ENCODE measurements at regions not wholly inside any gene's neighbourhood (a gene's known extent, or its start where the extent isn't known, plus 50 kb on each side); places are given as distances from the start of the nearest gene placed in this dataset.

- Histone ChIP-seq H3K36me3 (ENCODE audit: insufficient read depth, low read length) (no peaks in the 10 kb centered on the region), H3K9me3 (ENCODE audit: low read length) (no peaks in the 10 kb centered on the region), H3K4me3 (ENCODE audit: low read length) (no peak overlapping the region), H3K4me1 (ENCODE audit: insufficient read depth, low read length) (no peaks in the 10 kb centered on the region), H2AFZ (ENCODE audit: low read depth, low read length) (no peak overlapping the region), H3K27me3 (ENCODE audit: insufficient read depth, low read length) (no peaks in the 10 kb centered on the region)
Measured at GRCh38 chr4:111519683-111520082, 625.6 kb upstream of the FAM241A start.

GRCh38 chr4:111530446-111530845, 614.8 kb upstream of the FAM241A start:
- H2AFZ ChIP-seq (ENCODE audit: low read depth, low read length), result no peak overlapping the region
- no peaks in the 10 kb centered on the region for H3K36me3 ChIP-seq (ENCODE audit: insufficient read depth, low read length)
- H3K4me3 ChIP-seq (ENCODE audit: low read length), result no peak overlapping the region
- no peaks in the 10 kb centered on the region for H3K9me3 ChIP-seq (ENCODE audit: low read length)
- H3K4me1 ChIP-seq (ENCODE audit: insufficient read depth, low read length), result no peaks in the 10 kb centered on the region
- no peaks in the 10 kb centered on the region for H3K27me3 ChIP-seq (ENCODE audit: insufficient read depth, low read length)

GRCh38 chr4:111535792-111536191, 609.5 kb upstream of the FAM241A start:
- Histone ChIP-seq H3K27me3 (ENCODE audit: insufficient read depth, low read length) (no peaks in the 10 kb centered on the region), H3K4me1 (ENCODE audit: insufficient read depth, low read length) (no peaks in the 10 kb centered on the region), H3K36me3 (ENCODE audit: insufficient read depth, low read length) (no peaks in the 10 kb centered on the region), H3K9me3 (ENCODE audit: low read length) (no peaks in the 10 kb centered on the region), H2AFZ (ENCODE audit: low read depth, low read length) (no peak overlapping the region), H3K4me3 (ENCODE audit: low read length) (no peak overlapping the region)

GRCh38 chr4:111537165-111537564, 608.1 kb upstream of the FAM241A start:
- H3K4me3 ChIP-seq (ENCODE audit: low read length), result no peak overlapping the region
- no peaks in the 10 kb centered on the region for H3K27me3 ChIP-seq (ENCODE audit: insufficient read depth, low read length)
- no peaks in the 10 kb centered on the region for H3K36me3 ChIP-seq (ENCODE audit: insufficient read depth, low read length)
- no peaks in the 10 kb centered on the region for H3K4me1 ChIP-seq (ENCODE audit: insufficient read depth, low read length)
- H2AFZ ChIP-seq (ENCODE audit: low read depth, low read length), result no peak overlapping the region
- H3K9me3 ChIP-seq (ENCODE audit: low read length), result no peaks in the 10 kb centered on the region

GRCh38 chr4:111537871-111538270, 607.4 kb upstream of the FAM241A start:
- Histone ChIP-seq H3K27me3 (ENCODE audit: insufficient read depth, low read length) (no peaks in the 10 kb centered on the region), H2AFZ (ENCODE audit: low read depth, low read length) (no peak overlapping the region), H3K4me3 (ENCODE audit: low read length) (no peak overlapping the region), H3K4me1 (ENCODE audit: insufficient read depth, low read length) (no peaks in the 10 kb centered on the region), H3K9me3 (ENCODE audit: low read length) (no peaks in the 10 kb centered on the region), H3K36me3 (ENCODE audit: insufficient read depth, low read length) (no peaks in the 10 kb centered on the region)

GRCh38 chr4:111540671-111541070, 604.6 kb upstream of the FAM241A start:
- H3K27me3 ChIP-seq (ENCODE audit: insufficient read depth, low read length), result no peaks in the 10 kb centered on the region
- H3K4me3 ChIP-seq (ENCODE audit: low read length), result no peak overlapping the region
- no peaks in the 10 kb centered on the region for H3K36me3 ChIP-seq (ENCODE audit: insufficient read depth, low read length)
- H3K9me3 ChIP-seq (ENCODE audit: low read length), result no peaks in the 10 kb centered on the region
- no peaks in the 10 kb centered on the region for H3K4me1 ChIP-seq (ENCODE audit: insufficient read depth, low read length)
- H2AFZ ChIP-seq (ENCODE audit: low read depth, low read length), result no peak overlapping the region

- no peak overlapping the region for H3K4me3 ChIP-seq (ENCODE audit: low read length)
- H3K27me3 ChIP-seq (ENCODE audit: insufficient read depth, low read length), result no peaks in the 10 kb centered on the region
- H3K9me3 ChIP-seq (ENCODE audit: low read length), result no peaks in the 10 kb centered on the region
- no peaks in the 10 kb centered on the region for H3K4me1 ChIP-seq (ENCODE audit: insufficient read depth, low read length)
- no peaks in the 10 kb centered on the region for H3K36me3 ChIP-seq (ENCODE audit: insufficient read depth, low read length)
- no peak overlapping the region for H2AFZ ChIP-seq (ENCODE audit: low read depth, low read length)
Measured at GRCh38 chr4:111542056-111542455, 603.2 kb upstream of the FAM241A start.

- Histone ChIP-seq H3K27me3 (ENCODE audit: insufficient read depth, low read length) (no peaks in the 10 kb centered on the region), H3K36me3 (ENCODE audit: insufficient read depth, low read length) (no peaks in the 10 kb centered on the region), H3K4me1 (ENCODE audit: insufficient read depth, low read length) (no peaks in the 10 kb centered on the region), H3K4me3 (ENCODE audit: low read length) (no peak overlapping the region), H2AFZ (ENCODE audit: low read depth, low read length) (no peak overlapping the region), H3K9me3 (ENCODE audit: low read length) (no peaks in the 10 kb centered on the region)
Measured at GRCh38 chr4:111546881-111547280, 598.4 kb upstream of the FAM241A start.

GRCh38 chr4:111556141-111556781, 589.0 kb upstream of the FAM241A start:
- Histone ChIP-seq H3K27me3 (ENCODE audit: insufficient read depth, low read length) (no peaks in the 10 kb centered on the region), H3K36me3 (ENCODE audit: insufficient read depth, low read length) (no peaks in the 10 kb centered on the region), H3K9me3 (ENCODE audit: low read length) (no peaks in the 10 kb centered on the region), H3K4me3 (ENCODE audit: low read length) (no peak overlapping the region), H2AFZ (ENCODE audit: low read depth, low read length) (no peak overlapping the region), H3K4me1 (ENCODE audit: insufficient read depth, low read length) (no peaks in the 10 kb centered on the region)

GRCh38 chr4:111556851-111557250, 588.4 kb upstream of the FAM241A start:
- H3K27me3 ChIP-seq (ENCODE audit: insufficient read depth, low read length), result no peaks in the 10 kb centered on the region
- no peak overlapping the region for H3K4me3 ChIP-seq (ENCODE audit: low read length)
- H3K9me3 ChIP-seq (ENCODE audit: low read length), result no peaks in the 10 kb centered on the region
- no peak overlapping the region for H2AFZ ChIP-seq (ENCODE audit: low read depth, low read length)
- no peaks in the 10 kb centered on the region for H3K36me3 ChIP-seq (ENCODE audit: insufficient read depth, low read length)
- no peaks in the 10 kb centered on the region for H3K4me1 ChIP-seq (ENCODE audit: insufficient read depth, low read length)

GRCh38 chr4:111562826-111563225, 582.4 kb upstream of the FAM241A start:
- Histone ChIP-seq H3K27me3 (ENCODE audit: insufficient read depth, low read length) (no peaks in the 10 kb centered on the region), H3K4me3 (ENCODE audit: low read length) (no peak overlapping the region), H3K9me3 (ENCODE audit: low read length) (no peaks in the 10 kb centered on the region), H3K4me1 (ENCODE audit: insufficient read depth, low read length) (no peaks in the 10 kb centered on the region), H3K36me3 (ENCODE audit: insufficient read depth, low read length) (no peaks in the 10 kb centered on the region), H2AFZ (ENCODE audit: low read depth, low read length) (no peak overlapping the region)

GRCh38 chr4:111572470-111572869, 572.8 kb upstream of the FAM241A start:
- Histone ChIP-seq H3K4me1 (ENCODE audit: insufficient read depth, low read length) (no peaks in the 10 kb centered on the region), H3K9me3 (ENCODE audit: low read length) (no peaks in the 10 kb centered on the region), H3K27me3 (ENCODE audit: insufficient read depth, low read length) (no peaks in the 10 kb centered on the region), H3K4me3 (ENCODE audit: low read length) (no peak overlapping the region), H2AFZ (ENCODE audit: low read depth, low read length) (no peak overlapping the region), H3K36me3 (ENCODE audit: insufficient read depth, low read length) (no peaks in the 10 kb centered on the region)

- no peaks in the 10 kb centered on the region for H3K9me3 ChIP-seq (ENCODE audit: low read length)
- H3K27me3 ChIP-seq (ENCODE audit: insufficient read depth, low read length), result no peaks in the 10 kb centered on the region
- H3K4me3 ChIP-seq (ENCODE audit: low read length), result no peak overlapping the region
- no peak overlapping the region for H2AFZ ChIP-seq (ENCODE audit: low read depth, low read length)
- no peaks in the 10 kb centered on the region for H3K36me3 ChIP-seq (ENCODE audit: insufficient read depth, low read length)
- H3K4me1 ChIP-seq (ENCODE audit: insufficient read depth, low read length), result no peaks in the 10 kb centered on the region
Measured at GRCh38 chr4:111573386-111573785, 571.9 kb upstream of the FAM241A start.

GRCh38 chr4:111579767-111580166, 565.5 kb upstream of the FAM241A start:
- H3K9me3 ChIP-seq (ENCODE audit: low read length), result no peaks in the 10 kb centered on the region
- no peaks in the 10 kb centered on the region for H3K4me1 ChIP-seq (ENCODE audit: insufficient read depth, low read length)
- no peaks in the 10 kb centered on the region for H3K36me3 ChIP-seq (ENCODE audit: insufficient read depth, low read length)
- H3K27me3 ChIP-seq (ENCODE audit: insufficient read depth, low read length), result no peaks in the 10 kb centered on the region
- no peak overlapping the region for H2AFZ ChIP-seq (ENCODE audit: low read depth, low read length)
- H3K4me3 ChIP-seq (ENCODE audit: low read length), result no peak overlapping the region
